ENCODE measurements at regions not wholly inside any gene's neighbourhood (a gene's known extent, or its start where the extent isn't known, plus 50 kb on each side); places are given as distances from the start of the nearest gene placed in this dataset.

- no peak overlapping the region for H3K4me2 ChIP-seq (ENCODE audit: low read length)
- Mint-ChIP-seq H3K27me3 (ENCODE audit: low read depth, unreplicated experiment) (peaks cover 3% of the 10 kb centered on the region), H3K36me3 (ENCODE audit: low read depth, unreplicated experiment) (no peaks in the 10 kb centered on the region), H3K4me3 (ENCODE audit: unreplicated experiment) (no peak overlapping the region), H3K4me1 (ENCODE audit: low read depth, unreplicated experiment) (peaks cover 4% of the 10 kb centered on the region), H3K9me3 (ENCODE audit: unreplicated experiment) (no peaks in the 10 kb centered on the region), H3K27ac (ENCODE audit: unreplicated experiment) (no peak overlapping the region)
- no peak overlapping the region for H3K4me3 ChIP-seq (ENCODE audit: insufficient read depth, low read depth, low read length)
- TF ChIP-seq EZH2 (IDR thresholded peaks at IDR 0.05; ENCODE audit: insufficient read depth, low read length), result no peak
- TF ChIP-seq, protein P1, sequence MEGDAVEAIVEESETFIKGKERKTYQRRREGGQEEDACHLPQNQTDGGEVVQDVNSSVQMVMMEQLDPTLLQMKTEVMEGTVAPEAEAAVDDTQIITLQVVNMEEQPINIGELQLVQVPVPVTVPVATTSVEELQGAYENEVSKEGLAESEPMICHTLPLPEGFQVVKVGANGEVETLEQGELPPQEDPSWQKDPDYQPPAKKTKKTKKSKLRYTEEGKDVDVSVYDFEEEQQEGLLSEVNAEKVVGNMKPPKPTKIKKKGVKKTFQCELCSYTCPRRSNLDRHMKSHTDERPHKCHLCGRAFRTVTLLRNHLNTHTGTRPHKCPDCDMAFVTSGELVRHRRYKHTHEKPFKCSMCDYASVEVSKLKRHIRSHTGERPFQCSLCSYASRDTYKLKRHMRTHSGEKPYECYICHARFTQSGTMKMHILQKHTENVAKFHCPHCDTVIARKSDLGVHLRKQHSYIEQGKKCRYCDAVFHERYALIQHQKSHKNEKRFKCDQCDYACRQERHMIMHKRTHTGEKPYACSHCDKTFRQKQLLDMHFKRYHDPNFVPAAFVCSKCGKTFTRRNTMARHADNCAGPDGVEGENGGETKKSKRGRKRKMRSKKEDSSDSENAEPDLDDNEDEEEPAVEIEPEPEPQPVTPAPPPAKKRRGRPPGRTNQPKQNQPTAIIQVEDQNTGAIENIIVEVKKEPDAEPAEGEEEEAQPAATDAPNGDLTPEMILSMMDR (IDR thresholded peaks at IDR 0.05; ENCODE audit: insufficient read depth, low read depth, low read length), result no peak
- H3K4me1 ChIP-seq (ENCODE audit: insufficient read depth, low read length), result no peaks in the 10 kb centered on the region
- no peak overlapping the region for H3K27ac ChIP-seq (ENCODE audit: low read depth, low read length)
- no peaks in the 10 kb centered on the region for H3K79me2 ChIP-seq (ENCODE audit: insufficient read depth, low read length)
- H2AFZ ChIP-seq (ENCODE audit: low read depth, low read length), result no peak overlapping the region
- FAIRE-seq, result no peak
- H3K9ac ChIP-seq (ENCODE audit: low read length), result no peak overlapping the region
- H3K36me3 ChIP-seq (ENCODE audit: insufficient read depth, low read length), result no peaks in the 10 kb centered on the region
- H3K9me3 ChIP-seq (ENCODE audit: insufficient read depth, low read depth, low read length), result no peaks in the 10 kb centered on the region
- no peaks in the 10 kb centered on the region for H3K27me3 ChIP-seq (ENCODE audit: insufficient read depth, low read length)
- DNase-seq (ENCODE audit: low read depth), result no peak
- no peaks in the 10 kb centered on the region for H4K20me1 ChIP-seq (ENCODE audit: insufficient read depth, low read length)
These were observed 76.8 kb upstream of the UBE3A start for GRCh38 chr15:25515633-25516032.

DNA sequence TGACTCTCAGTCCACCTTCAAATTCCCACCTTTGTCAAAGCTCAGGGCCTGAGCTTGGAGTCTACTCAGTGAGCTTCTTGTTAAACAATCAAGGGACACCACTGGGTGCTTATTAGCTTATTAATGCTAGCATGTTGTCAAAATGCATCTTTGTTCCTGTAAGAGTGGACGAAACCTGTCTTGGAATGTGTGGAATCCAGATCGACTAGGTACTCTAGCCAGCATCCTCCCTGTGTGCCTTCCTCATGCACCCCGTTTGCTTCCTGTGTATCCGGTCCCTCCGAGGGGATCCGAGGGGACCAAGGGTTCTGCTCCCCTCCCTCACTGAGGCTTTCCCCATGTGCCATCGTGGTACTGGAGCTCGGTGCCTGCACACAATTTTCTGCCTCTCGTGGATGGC lies 75.7 kb upstream of the UBE3A start:
- Histone ChIP-seq H2AFZ (ENCODE audit: low read depth, low read length) (no peak overlapping the region), H3K9ac (ENCODE audit: low read length) (no peak overlapping the region), H3K27ac (ENCODE audit: low read depth, low read length) (no peak overlapping the region), H3K4me1 (ENCODE audit: insufficient read depth, low read length) (no peaks in the 10 kb centered on the region), H3K36me3 (ENCODE audit: insufficient read depth, low read length) (no peaks in the 10 kb centered on the region), H3K79me2 (ENCODE audit: insufficient read depth, low read length) (no peaks in the 10 kb centered on the region), H3K9me3 (ENCODE audit: insufficient read depth, low read depth, low read length) (no peaks in the 10 kb centered on the region), H4K20me1 (ENCODE audit: insufficient read depth, low read length) (no peaks in the 10 kb centered on the region), H3K4me2 (ENCODE audit: low read length) (no peak overlapping the region), H3K27me3 (ENCODE audit: insufficient read depth, low read length) (no peaks in the 10 kb centered on the region), H3K4me3 (ENCODE audit: insufficient read depth, low read depth, low read length) (no peak overlapping the region)
- Mint-ChIP-seq H3K9me3 (ENCODE audit: unreplicated experiment) (no peaks in the 10 kb centered on the region), H3K4me1 (ENCODE audit: low read depth, unreplicated experiment) (peaks cover 11% of the 10 kb centered on the region), H3K27me3 (ENCODE audit: low read depth, unreplicated experiment) (peaks cover 3% of the 10 kb centered on the region), H3K27ac (ENCODE audit: unreplicated experiment) (no peak overlapping the region), H3K4me3 (ENCODE audit: unreplicated experiment) (no peak overlapping the region), H3K36me3 (ENCODE audit: low read depth, unreplicated experiment) (no peaks in the 10 kb centered on the region)
- no peak for FAIRE-seq
- no peak for TF ChIP-seq EZH2 (IDR thresholded peaks at IDR 0.05; ENCODE audit: insufficient read depth, low read length)
- TF ChIP-seq, protein P1 (IDR thresholded peaks at IDR 0.05; ENCODE audit: insufficient read depth, low read depth, low read length), result no peak
- DNase-seq (ENCODE audit: low read depth), result no peak

- Histone ChIP-seq H2AFZ (ENCODE audit: low read depth, low read length) (no peak overlapping the region), H3K4me3 (ENCODE audit: insufficient read depth, low read depth, low read length) (no peak overlapping the region), H3K27me3 (ENCODE audit: insufficient read depth, low read length) (no peaks in the 10 kb centered on the region), H3K4me1 (ENCODE audit: insufficient read depth, low read length) (no peaks in the 10 kb centered on the region), H3K9ac (ENCODE audit: low read length) (no peak overlapping the region), H3K27ac (ENCODE audit: low read depth, low read length) (no peak overlapping the region), H4K20me1 (ENCODE audit: insufficient read depth, low read length) (no peaks in the 10 kb centered on the region), H3K36me3 (ENCODE audit: insufficient read depth, low read length) (no peaks in the 10 kb centered on the region), H3K79me2 (ENCODE audit: insufficient read depth, low read length) (no peaks in the 10 kb centered on the region), H3K9me3 (ENCODE audit: insufficient read depth, low read depth, low read length) (no peaks in the 10 kb centered on the region), H3K4me2 (ENCODE audit: low read length) (no peak overlapping the region)
- H3K27ac Mint-ChIP-seq (ENCODE audit: unreplicated experiment), result no peak overlapping the region
- no peak overlapping the region for H3K4me3 Mint-ChIP-seq (ENCODE audit: unreplicated experiment)
- H3K9me3 Mint-ChIP-seq (ENCODE audit: unreplicated experiment), result no peaks in the 10 kb centered on the region
- H3K36me3 Mint-ChIP-seq (ENCODE audit: low read depth, unreplicated experiment), result no peaks in the 10 kb centered on the region
- TF ChIP-seq, protein P1 (IDR thresholded peaks at IDR 0.05; ENCODE audit: insufficient read depth, low read depth, low read length), result no peak
- TF ChIP-seq EZH2 (IDR thresholded peaks at IDR 0.05; ENCODE audit: insufficient read depth, low read length), result no peak
- DNase-seq (ENCODE audit: low read depth) (no peak), FAIRE-seq (peak; percentile 50)
- peaks cover 14% of the 10 kb centered on the region for H3K4me1 Mint-ChIP-seq (ENCODE audit: low read depth, unreplicated experiment)
- no peaks in the 10 kb centered on the region for H3K27me3 Mint-ChIP-seq (ENCODE audit: low read depth, unreplicated experiment)
These were observed 74.1 kb upstream of the UBE3A start for GRCh38 chr15:25512957-25513356.

Measured in astrocyte (in vitro differentiated cells and primary cell).